ENCODE measurements at regions not wholly inside any gene's neighbourhood (a gene's known extent, or its start where the extent isn't known, plus 50 kb on each side); places are given as distances from the start of the nearest gene placed in this dataset.

DNA sequence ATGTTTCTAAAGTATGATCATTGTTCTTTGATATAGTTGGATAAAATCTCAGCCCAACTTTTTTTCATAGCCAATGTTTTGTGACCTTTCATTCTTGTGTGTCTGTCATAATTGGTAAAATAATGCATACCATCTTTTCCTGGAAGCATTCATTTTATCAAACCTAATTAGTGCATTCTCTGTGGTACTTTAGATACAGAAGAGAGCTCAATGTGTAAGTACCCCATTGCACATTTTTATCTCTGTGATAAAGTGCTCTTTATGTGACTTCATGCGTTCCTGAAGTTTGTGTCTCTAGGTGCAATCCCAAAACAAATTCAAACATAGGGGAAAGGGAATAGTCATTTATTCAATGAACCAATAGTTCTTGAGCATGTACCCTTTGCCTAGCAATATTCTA is 628.5 kb downstream of the GBE1 start:
- TF ChIP-seq POLR2A (IDR thresholded peaks at IDR 0.05; ENCODE audit: low read depth, low read length) (no peak), TAF1 (IDR thresholded peaks at IDR 0.05; ENCODE audit: borderline replicate concordance, low read depth, low read length) (no peak)
